OCI-LY3 (cell line): ENCODE measurements at regions not wholly inside any gene's neighbourhood (a gene's known extent, or its start where the extent isn't known, plus 50 kb on each side); places are given as distances from the start of the nearest gene placed in this dataset.

Source experiments
- H2AFZ ChIP-seq: fragments of 200-600, 300-600 bp; shearing (Covaris generic); 2 replicates; pipeline ENCODE4 v1.6.0; 2014; ENCODE audit warnings: antibody characterized with exemption, low read depth, low read length
- H3K27ac ChIP-seq: fragments of 200-600, 300-600 bp; sonication (generic); 2 replicates; pipeline ENCODE4 v1.5.1; 2014; ENCODE audit warnings: mild to moderate bottlenecking, low read length, moderate library complexity, mixed read lengths
- H3K27me3 ChIP-seq: fragments of 200-600, 300-600 bp; sonication (generic); 2 replicates; pipeline ENCODE4 v1.6.1; 2014; ENCODE audit warnings: low read depth, low read length, mixed read lengths
- H3K36me3 ChIP-seq: fragments of 200-600, 300-600 bp; sonication (generic); replicated peaks from 2 replicates; pipeline ENCODE3; 2014; ENCODE audit warnings: low read depth, low read length, mixed read lengths
- H3K4me1 ChIP-seq: fragments of 300-600, 200-600 bp; sonication (generic); 2 replicates; pipeline ENCODE4 v1.6.1; 2014; ENCODE audit warnings: low read length, mixed read lengths
- H3K4me2 ChIP-seq: fragments of 200-600, 300-600 bp; sonication (generic); 2 replicates; pipeline ENCODE4 v1.6.1; 2014; ENCODE audit warnings: low read length, mixed read lengths
- H3K4me3 ChIP-seq: fragments of 300-600, 200-600 bp; sonication (generic); 2 replicates; pipeline ENCODE4 v1.5.1; 2014; ENCODE audit warnings: antibody characterized with exemption, mild to moderate bottlenecking, low read length, moderate library complexity
- H3K79me2 ChIP-seq: fragments of 300-600, 200-600 bp; shearing (Covaris generic); 2 replicates; pipeline ENCODE4 v1.6.1; 2014; ENCODE audit warnings: mild to moderate bottlenecking, low read length, mixed read lengths
- H3K9ac ChIP-seq: fragments of 300-600, 200-600 bp; shearing (Covaris generic); 2 replicates; pipeline ENCODE4 v1.6.0; 2014; ENCODE audit warnings: mild to moderate bottlenecking, low read length, moderate library complexity
- H3K9me3 ChIP-seq: fragments of 200-600, 300-600 bp; shearing (Covaris generic); 2 replicates; pipeline ENCODE4 v1.6.1; 2014; ENCODE audit warnings: low read length, mixed read lengths; ENCODE audit not compliant: insufficient read depth
- H4K20me1 ChIP-seq: fragments of 200-600, 300-600 bp; sonication (generic); 2 replicates; pipeline ENCODE4 v1.6.1; 2016; ENCODE audit warnings: low read length, mixed read lengths; ENCODE audit not compliant: insufficient read depth
- EZH2phosphoT487 ChIP-seq: fragments of 200-600 bp; shearing (Covaris generic); IDR thresholded peaks from 2 replicates; pipeline ENCODE4 v1.6.1; 2018; ENCODE audit warnings: antibody characterized with exemption, mixed run types, low read depth
- TF ChIP-seq, protein P1 (sequence below): fragments of 200-600, 300-600 bp; sonication (generic); IDR thresholded peaks from 2 replicates; pipeline ENCODE4 v1.5.1; 2014; ENCODE audit warnings: antibody characterized with exemption, low read length, low read depth

DNA sequence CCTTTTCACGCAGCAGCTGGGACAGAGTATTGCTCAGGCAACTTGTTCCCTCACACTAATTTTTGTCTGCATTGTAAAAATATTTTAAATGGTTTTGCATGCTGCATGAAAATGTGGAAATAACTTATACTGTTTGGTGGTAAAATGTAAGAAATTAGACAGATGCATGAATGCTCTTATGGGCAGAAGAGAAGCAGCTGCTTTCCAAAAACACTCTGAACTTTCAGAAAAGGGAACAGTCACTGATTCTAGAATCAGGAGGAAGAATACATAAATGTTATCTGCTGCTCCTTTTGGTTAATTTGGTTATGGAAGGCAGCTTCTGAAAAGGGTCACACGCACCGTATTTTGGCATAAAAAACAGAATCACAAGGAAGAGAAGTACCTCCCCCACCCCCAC lies 87.0 kb upstream of the RUNX1 start:
- H3K79me2 ChIP-seq, result no peaks in the 10 kb centered on the region
- H3K4me2 ChIP-seq, result peak overlapping the region; percentile 57
- 0 out of 2 replicates have a peak overlapping the region, but pooled peaks have one; percentile 2 for H3K4me3 ChIP-seq
- no peaks in the 10 kb centered on the region for H3K27me3 ChIP-seq
- H3K36me3 ChIP-seq, result no peaks in the 10 kb centered on the region
- no peaks in the 10 kb centered on the region for H4K20me1 ChIP-seq
- peak overlapping the region; percentile 33; the same call in 1 of the 2 replicates for H3K9ac ChIP-seq
- TF ChIP-seq, protein P1, sequence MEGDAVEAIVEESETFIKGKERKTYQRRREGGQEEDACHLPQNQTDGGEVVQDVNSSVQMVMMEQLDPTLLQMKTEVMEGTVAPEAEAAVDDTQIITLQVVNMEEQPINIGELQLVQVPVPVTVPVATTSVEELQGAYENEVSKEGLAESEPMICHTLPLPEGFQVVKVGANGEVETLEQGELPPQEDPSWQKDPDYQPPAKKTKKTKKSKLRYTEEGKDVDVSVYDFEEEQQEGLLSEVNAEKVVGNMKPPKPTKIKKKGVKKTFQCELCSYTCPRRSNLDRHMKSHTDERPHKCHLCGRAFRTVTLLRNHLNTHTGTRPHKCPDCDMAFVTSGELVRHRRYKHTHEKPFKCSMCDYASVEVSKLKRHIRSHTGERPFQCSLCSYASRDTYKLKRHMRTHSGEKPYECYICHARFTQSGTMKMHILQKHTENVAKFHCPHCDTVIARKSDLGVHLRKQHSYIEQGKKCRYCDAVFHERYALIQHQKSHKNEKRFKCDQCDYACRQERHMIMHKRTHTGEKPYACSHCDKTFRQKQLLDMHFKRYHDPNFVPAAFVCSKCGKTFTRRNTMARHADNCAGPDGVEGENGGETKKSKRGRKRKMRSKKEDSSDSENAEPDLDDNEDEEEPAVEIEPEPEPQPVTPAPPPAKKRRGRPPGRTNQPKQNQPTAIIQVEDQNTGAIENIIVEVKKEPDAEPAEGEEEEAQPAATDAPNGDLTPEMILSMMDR, result no peak
- no peak for TF ChIP-seq EZH2phosphoT487
- H3K9me3 ChIP-seq, result no peaks in the 10 kb centered on the region
- H3K4me1 ChIP-seq, result peaks cover 43% of the 10 kb centered on the region
- no peak overlapping the region for H2AFZ ChIP-seq
- H3K27ac ChIP-seq, result peak overlapping the region; percentile 56

DNA sequence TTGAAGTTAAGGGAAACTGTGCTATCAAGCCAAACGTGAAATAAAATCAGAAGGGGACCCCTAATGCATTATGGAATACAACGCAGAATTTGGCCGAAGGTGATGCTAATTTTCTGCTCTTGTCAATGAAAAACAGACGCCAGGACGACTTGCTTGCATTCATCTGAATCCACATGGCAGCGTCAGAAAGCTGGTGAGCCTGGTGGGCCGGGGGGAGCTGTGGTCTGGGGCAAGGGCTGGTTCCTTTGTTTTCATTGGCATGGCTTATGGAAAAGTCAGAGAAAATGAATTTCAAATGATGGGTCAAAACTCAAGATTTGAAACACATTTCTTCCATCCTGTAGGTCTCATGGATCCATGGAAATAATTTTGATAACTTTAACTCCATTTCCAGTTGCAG lies 86.4 kb upstream of the RUNX1 start:
- H3K27me3 ChIP-seq, result no peaks in the 10 kb centered on the region
- H4K20me1 ChIP-seq, result no peaks in the 10 kb centered on the region
- H3K27ac ChIP-seq, result no peak overlapping the region
- H3K36me3 ChIP-seq, result no peaks in the 10 kb centered on the region
- H3K79me2 ChIP-seq, result no peaks in the 10 kb centered on the region
- no peaks in the 10 kb centered on the region for H3K9me3 ChIP-seq
- TF ChIP-seq, protein P1, result no peak
- no peak for TF ChIP-seq EZH2phosphoT487
- H3K4me2 ChIP-seq, result peak overlapping the region; percentile 57
- no peak overlapping the region for H2AFZ ChIP-seq
- no peak overlapping the region for H3K4me3 ChIP-seq
- H3K4me1 ChIP-seq, result peaks cover 43% of the 10 kb centered on the region
- no peak overlapping the region for H3K9ac ChIP-seq

DNA sequence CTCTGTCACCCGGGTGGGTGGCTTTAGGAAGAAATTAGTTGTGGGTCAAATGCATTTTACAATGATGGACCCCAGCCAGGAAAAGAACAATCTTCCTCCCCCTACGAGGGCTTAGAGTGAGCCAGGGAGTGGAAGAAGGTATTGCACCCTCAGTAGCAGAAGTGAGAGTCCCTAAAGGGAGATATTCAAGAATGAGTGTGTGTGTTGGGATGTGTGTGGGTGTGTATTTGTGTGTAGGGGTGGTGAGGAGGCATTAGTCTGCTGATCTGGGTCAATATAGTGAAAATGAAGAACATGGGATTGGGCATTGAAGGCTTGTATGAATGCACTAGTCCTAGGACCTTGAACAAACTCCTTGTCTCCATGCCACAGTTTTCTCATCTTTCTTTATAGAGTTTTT lies 85.2 kb upstream of the RUNX1 start:
- H4K20me1 ChIP-seq, result no peaks in the 10 kb centered on the region
- H3K4me2 ChIP-seq, result no peak overlapping the region
- peaks cover 41% of the 10 kb centered on the region for H3K4me1 ChIP-seq
- no peaks in the 10 kb centered on the region for H3K79me2 ChIP-seq
- no peaks in the 10 kb centered on the region for H3K27me3 ChIP-seq
- H3K27ac ChIP-seq, result no peak overlapping the region
- H3K4me3 ChIP-seq, result no peak overlapping the region
- TF ChIP-seq EZH2phosphoT487, result no peak
- TF ChIP-seq, protein P1, result no peak
- no peak overlapping the region for H3K9ac ChIP-seq
- H3K36me3 ChIP-seq, result no peaks in the 10 kb centered on the region
- H2AFZ ChIP-seq, result no peak overlapping the region
- H3K9me3 ChIP-seq, result no peaks in the 10 kb centered on the region

DNA sequence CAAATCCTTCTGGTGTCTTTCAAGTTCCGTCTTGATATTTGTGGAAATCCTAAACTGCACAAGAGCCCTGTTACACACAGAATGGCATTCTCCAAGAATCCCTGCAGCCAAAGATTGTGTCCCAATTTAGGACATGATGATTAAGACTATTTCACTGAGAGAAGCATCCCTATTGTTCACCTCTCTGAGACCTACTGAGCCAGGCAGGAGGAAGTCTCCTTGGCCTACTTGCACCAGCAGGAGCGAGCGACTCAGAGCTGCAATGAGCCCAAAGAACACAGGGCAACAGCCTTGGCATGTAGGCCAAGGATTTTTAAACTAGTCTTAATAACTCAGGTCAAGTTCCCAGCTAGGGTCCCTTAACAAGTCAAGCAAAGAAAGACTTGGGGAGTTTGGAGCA lies 79.4 kb upstream of the RUNX1 start:
- Histone ChIP-seq H3K79me2 (no peaks in the 10 kb centered on the region), H3K4me2 (no peak overlapping the region), H3K4me1 (no peaks in the 10 kb centered on the region), H3K27me3 (no peaks in the 10 kb centered on the region), H3K27ac (no peak overlapping the region), H3K36me3 (no peaks in the 10 kb centered on the region), H3K9me3 (no peaks in the 10 kb centered on the region), H2AFZ (no peak overlapping the region), H3K9ac (no peak overlapping the region), H4K20me1 (no peaks in the 10 kb centered on the region), H3K4me3 (no peak overlapping the region)
- TF ChIP-seq EZH2phosphoT487, result no peak
- TF ChIP-seq, protein P1, result no peak
